Lower leg skin (tissue), 4 donors: ENCODE measurements at regions not wholly inside any gene's neighbourhood (a gene's known extent, or its start where the extent isn't known, plus 50 kb on each side); places are given as distances from the start of the nearest gene placed in this dataset.

Experiments used
- DNase-seq, 2 donors: peaks; one replicate each; pipeline ENCODE4 v3.0.0-alpha.2; 2019; ENCODE audit warnings: low spot score in 2 of 2
- H3K4me3 ChIP-seq: fragments of 200-600 bp; sonication (generic); 2 replicates; pipeline ENCODE4 v1.5.1; 2017; ENCODE audit warnings: mild to moderate bottlenecking, low read depth; ENCODE audit not compliant: poor library complexity, severe bottlenecking
- CTCF ChIP-seq, 3 donors: fragments of 450-650 bp; IDR thresholded peaks; one replicate each; pipeline ENCODE4 v1.5.1; 2016; ENCODE audit warnings: antibody characterized with exemption in 3 of 3, mild to moderate bottlenecking in 3 of 3, moderate library complexity in 2 of 3
- POLR2A ChIP-seq, 2 donors: fragments of 450-650 bp; IDR thresholded peaks; one replicate each; pipeline ENCODE4 v1.6.1; 2016 to 2017; ENCODE audit warnings: antibody characterized with exemption in 2 of 2, mild to moderate bottlenecking in 1 of 2, moderate library complexity in 1 of 2
- WGBS, 2 donors: methylation state at CpG; one replicate each; pipeline ENCODE4 v1.1.5; 2018; 5-methylcytosine and 5-hydroxymethylcytosine counted together
- intact Hi-C: fragments of 100-400 bp; cut with DNase I; formaldehyde crosslinking; loops from one replicate; pipeline ENCODE4 v1.15.0; 2023; ENCODE audit warnings: low total_unique reads

GRCh38 chr14:27916326-27916725 is 850.3 kb upstream of the FOXG1 start:
- H3K4me3 ChIP-seq, result no peak overlapping the region
- DNase-seq, result no peak
- intact Hi-C loops, result no loop called here
- no peak for TF ChIP-seq POLR2A (IDR thresholded peaks at IDR 0.05)
- TF ChIP-seq CTCF (IDR thresholded peaks at IDR 0.05), result no peak
- 67 to 76% methylated on average over 3 of the region's 3 CpGs for WGBS, 2 donors

DNA sequence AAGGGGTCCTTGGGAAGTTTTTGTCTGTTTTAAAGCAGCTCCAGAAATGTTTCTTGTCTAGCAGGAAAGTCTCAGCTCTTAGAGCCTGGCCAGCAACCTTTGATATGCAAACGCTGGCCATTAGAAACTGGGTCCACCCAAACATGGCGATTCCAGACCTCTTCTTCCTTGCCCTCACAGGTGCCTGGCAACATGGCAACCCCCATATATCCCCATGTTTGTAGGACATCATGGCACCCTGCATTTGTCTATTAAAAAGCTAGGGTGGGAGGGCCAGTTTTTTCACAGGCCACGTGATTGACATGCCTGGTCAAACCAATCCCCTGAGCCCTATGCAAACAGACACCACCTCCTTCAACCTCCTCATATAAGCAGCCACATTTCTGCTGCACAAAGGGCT is 848.7 kb upstream of the FOXG1 start:
- intact Hi-C loops, result no loop called here
- DNase-seq, result no peak
- H3K4me3 ChIP-seq, result no peak overlapping the region
- TF ChIP-seq POLR2A (IDR thresholded peaks at IDR 0.05), result no peak
- no peak for TF ChIP-seq CTCF (IDR thresholded peaks at IDR 0.05)
- WGBS, 2 donors, result 74 to 86% methylated on average over 3 of the region's 3 CpGs

- no peak for DNase-seq
- TF ChIP-seq CTCF (IDR thresholded peaks at IDR 0.05), result no peak
- TF ChIP-seq POLR2A (IDR thresholded peaks at IDR 0.05), result no peak
Measured at GRCh38 chr14:27927519-27927918, 839.1 kb upstream of the FOXG1 start.

GRCh38 chr14:27929797-27930347 is 836.7 kb upstream of the FOXG1 start:
- no peak overlapping the region for H3K4me3 ChIP-seq
- 78 to 80% methylated on average over 1 of the region's 1 CpG for WGBS, 2 donors
- TF ChIP-seq CTCF (IDR thresholded peaks at IDR 0.05) (no peak), POLR2A (IDR thresholded peaks at IDR 0.05) (no peak)
- intact Hi-C loops, result no loop called here
- DNase-seq, result no peak

More at GRCh38 chr14:27927519-27927918, 839.1 kb upstream of the FOXG1 start:
- H3K4me3 ChIP-seq, result no peak overlapping the region
- intact Hi-C loops, result no loop called here

DNA sequence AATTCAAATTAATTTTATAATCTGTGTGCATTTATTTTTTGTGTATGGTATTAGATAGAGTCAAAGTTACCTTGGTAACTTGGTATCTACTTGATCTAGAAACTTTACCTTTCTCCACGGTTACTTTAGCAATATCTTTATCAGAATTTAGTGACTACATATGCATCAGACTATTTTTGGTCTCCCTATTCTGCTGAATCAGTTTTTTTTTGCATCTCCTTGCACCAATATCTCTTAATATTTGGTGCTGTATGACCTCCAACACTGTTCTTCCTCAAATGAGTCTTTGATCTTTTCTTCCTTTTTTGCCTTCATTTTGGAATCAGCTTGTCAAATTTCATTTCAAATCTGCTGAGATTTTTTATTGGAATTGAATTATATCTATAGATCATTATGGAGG is 828.2 kb upstream of the FOXG1 start:
- TF ChIP-seq CTCF (IDR thresholded peaks at IDR 0.05) (no peak), POLR2A (IDR thresholded peaks at IDR 0.05) (no peak)
- DNase-seq, result no peak

GRCh38 chr14:27945512-27945911 is 821.1 kb upstream of the FOXG1 start:
- intact Hi-C loops, result no loop called here
- no peak overlapping the region for H3K4me3 ChIP-seq
- no peak for DNase-seq
- WGBS, 2 donors, result 74 to 82% methylated on average over 4 of the region's 4 CpGs
- TF ChIP-seq CTCF (IDR thresholded peaks at IDR 0.05), result no peak
- no peak for TF ChIP-seq POLR2A (IDR thresholded peaks at IDR 0.05)

More for the DNA sequence above, 828.2 kb upstream of the FOXG1 start:
- intact Hi-C loops, result no loop called here
- no peak overlapping the region for H3K4me3 ChIP-seq
- WGBS, 2 donors, result 38 to 59% methylated on average over 1 of the region's 1 CpG
